ENCODE measurements at regions not wholly inside any gene's neighbourhood (a gene's known extent, or its start where the extent isn't known, plus 50 kb on each side); places are given as distances from the start of the nearest gene placed in this dataset.

- DNase-seq = no peak
Observed at GRCh38 chr3:36197151-36197550, 183.2 kb upstream of the STAC start.

GRCh38 chr3:36201546-36201945, 178.8 kb upstream of the STAC start:
- DNase-seq = no peak

- no peak for DNase-seq
Observed at GRCh38 chr3:36206956-36207580, 173.2 kb upstream of the STAC start.

GRCh38 chr3:36210840-36211651, 169.3 kb upstream of the STAC start:
- no peak for DNase-seq

GRCh38 chr3:36211652-36211999, 168.7 kb upstream of the STAC start:
- DNase-seq = no peak

GRCh38 chr3:36212251-36212650, 168.1 kb upstream of the STAC start:
- DNase-seq = no peak

GRCh38 chr3:36214460-36214859, 165.8 kb upstream of the STAC start:
- DNase-seq = no peak

GRCh38 chr3:36215241-36215640, 165.1 kb upstream of the STAC start:
- no peak for DNase-seq

- DNase-seq = no peak
Observed at GRCh38 chr3:36219398-36219797, 160.9 kb upstream of the STAC start.

GRCh38 chr3:36220173-36220572, 160.1 kb upstream of the STAC start:
- no peak for DNase-seq

- no peak for DNase-seq
Observed at GRCh38 chr3:36221975-36222374, 158.3 kb upstream of the STAC start.

- no peak for DNase-seq
Observed at GRCh38 chr3:36227980-36228379, 152.3 kb upstream of the STAC start.

GRCh38 chr3:36229496-36229895, 150.8 kb upstream of the STAC start:
- no peak for DNase-seq

- DNase-seq = no peak
Observed at GRCh38 chr3:36232797-36233489, 147.4 kb upstream of the STAC start.

GRCh38 chr3:36244728-36245127, 135.6 kb upstream of the STAC start:
- no peak for DNase-seq

GRCh38 chr3:36248374-36248773, 131.9 kb upstream of the STAC start:
- no peak for DNase-seq

- no peak for DNase-seq
Observed at GRCh38 chr3:36250191-36250590, 130.1 kb upstream of the STAC start.

- DNase-seq = no peak
Observed at GRCh38 chr3:36257158-36257852, 123.0 kb upstream of the STAC start.

GRCh38 chr3:36258421-36258820, 121.9 kb upstream of the STAC start:
- DNase-seq = no peak

GRCh38 chr3:36259580-36259979, 120.7 kb upstream of the STAC start:
- DNase-seq = no peak

- DNase-seq = no peak
Observed at GRCh38 chr3:36269274-36269673, 111.0 kb upstream of the STAC start.

GRCh38 chr3:36282766-36283165, 97.5 kb upstream of the STAC start:
- DNase-seq = no peak

GRCh38 chr3:36295296-36295695, 85.0 kb upstream of the STAC start:
- DNase-seq = no peak

- DNase-seq = no peak
Observed at GRCh38 chr3:36297195-36297594, 83.1 kb upstream of the STAC start.

Measured in activated CD8-positive, alpha-beta memory T cell treated with anti-CD3 and anti-CD28 coated beads for 24 hours (primary cell).